ENCODE measurements at regions not wholly inside any gene's neighbourhood (a gene's known extent, or its start where the extent isn't known, plus 50 kb on each side); places are given as distances from the start of the nearest gene placed in this dataset.
"Not testable (repeated sequence)": the region's sequence is repeated elsewhere in the genome, so short reads cannot be mapped to it uniquely, and the experiment has no call there.

DNA sequence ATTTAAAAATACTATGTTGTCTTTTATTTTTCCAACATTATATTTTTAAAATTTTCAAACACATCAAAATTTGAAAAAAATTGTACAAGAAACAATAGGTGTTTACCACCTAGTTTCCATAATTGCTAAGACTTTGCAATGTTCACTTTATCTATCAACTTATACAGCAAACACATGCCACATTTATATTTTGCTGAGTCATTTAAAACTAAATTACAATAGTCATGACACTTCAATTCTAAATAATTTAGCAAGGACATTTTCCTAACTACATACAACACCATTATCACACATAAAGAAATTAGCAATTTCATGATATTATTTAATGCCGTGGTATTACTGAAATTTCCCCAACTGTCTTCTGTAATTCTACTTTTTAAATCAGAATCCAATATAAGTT lies 600.4 kb upstream of the CPXCR1 start:
- POLR2A ChIA-PET: no interaction called here
- CTCF ChIA-PET: no interaction called here
- TF ChIP-seq, protein P1, sequence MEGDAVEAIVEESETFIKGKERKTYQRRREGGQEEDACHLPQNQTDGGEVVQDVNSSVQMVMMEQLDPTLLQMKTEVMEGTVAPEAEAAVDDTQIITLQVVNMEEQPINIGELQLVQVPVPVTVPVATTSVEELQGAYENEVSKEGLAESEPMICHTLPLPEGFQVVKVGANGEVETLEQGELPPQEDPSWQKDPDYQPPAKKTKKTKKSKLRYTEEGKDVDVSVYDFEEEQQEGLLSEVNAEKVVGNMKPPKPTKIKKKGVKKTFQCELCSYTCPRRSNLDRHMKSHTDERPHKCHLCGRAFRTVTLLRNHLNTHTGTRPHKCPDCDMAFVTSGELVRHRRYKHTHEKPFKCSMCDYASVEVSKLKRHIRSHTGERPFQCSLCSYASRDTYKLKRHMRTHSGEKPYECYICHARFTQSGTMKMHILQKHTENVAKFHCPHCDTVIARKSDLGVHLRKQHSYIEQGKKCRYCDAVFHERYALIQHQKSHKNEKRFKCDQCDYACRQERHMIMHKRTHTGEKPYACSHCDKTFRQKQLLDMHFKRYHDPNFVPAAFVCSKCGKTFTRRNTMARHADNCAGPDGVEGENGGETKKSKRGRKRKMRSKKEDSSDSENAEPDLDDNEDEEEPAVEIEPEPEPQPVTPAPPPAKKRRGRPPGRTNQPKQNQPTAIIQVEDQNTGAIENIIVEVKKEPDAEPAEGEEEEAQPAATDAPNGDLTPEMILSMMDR (IDR thresholded peaks at IDR 0.05; ENCODE audit: control extremely low read depth, extremely low read depth, low read depth, missing control alignments): no peak
- DNase-seq (ENCODE audit: extremely low spot score): no peak

DNA sequence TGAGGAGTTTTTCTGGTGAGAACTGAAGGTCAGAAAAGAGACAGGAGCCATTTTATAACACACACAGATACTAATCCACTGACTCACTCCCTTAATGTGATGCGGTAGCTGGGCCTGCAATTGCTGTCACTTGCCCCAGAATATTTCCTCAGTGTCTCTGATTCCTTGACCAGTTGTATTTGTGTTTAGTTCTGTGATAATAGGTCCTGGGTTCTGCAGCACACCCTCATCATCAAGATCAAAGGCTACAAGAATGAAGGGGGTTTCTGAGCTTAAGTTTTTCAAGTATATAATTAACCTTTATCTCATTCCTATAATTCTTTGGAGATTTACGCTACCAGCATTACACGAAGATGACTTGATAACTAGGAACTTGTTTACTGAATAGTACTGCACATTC lies 576.5 kb upstream of the CPXCR1 start:
- TF ChIP-seq, protein P1 (IDR thresholded peaks at IDR 0.05; ENCODE audit: control extremely low read depth, extremely low read depth, low read depth, missing control alignments): no peak
- DNase-seq (ENCODE audit: extremely low spot score): no peak
- ChIA-PET CTCF (no interaction called here), POLR2A (no interaction called here)

DNA sequence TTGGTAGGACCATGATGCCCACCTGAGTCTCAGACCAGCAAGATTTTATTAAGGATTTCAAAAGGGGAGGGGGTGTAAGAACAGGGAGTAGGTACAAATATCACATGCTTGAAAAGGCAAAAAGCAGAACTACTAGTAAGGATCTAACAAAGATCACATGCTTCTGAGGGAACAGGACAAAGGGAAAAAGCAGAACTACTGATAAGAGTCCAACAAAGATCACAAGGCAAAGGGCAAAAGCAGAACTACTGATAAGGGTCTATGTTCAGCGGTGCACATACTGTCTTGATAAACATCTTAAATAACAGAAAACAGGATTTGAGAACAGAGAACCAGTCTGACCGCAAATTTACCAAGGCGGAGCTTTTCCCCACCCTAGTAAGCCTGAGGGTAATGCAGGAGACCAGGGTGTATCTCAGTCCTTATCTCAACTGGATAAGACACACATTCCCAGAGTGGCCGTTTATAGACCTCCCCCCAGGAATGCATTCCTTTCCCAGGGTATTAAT lies 573.0 kb upstream of the CPXCR1 start:
- DNase-seq (ENCODE audit: extremely low spot score); CTCF ChIA-PET; POLR2A ChIA-PET: not testable (repeated sequence)

DNA sequence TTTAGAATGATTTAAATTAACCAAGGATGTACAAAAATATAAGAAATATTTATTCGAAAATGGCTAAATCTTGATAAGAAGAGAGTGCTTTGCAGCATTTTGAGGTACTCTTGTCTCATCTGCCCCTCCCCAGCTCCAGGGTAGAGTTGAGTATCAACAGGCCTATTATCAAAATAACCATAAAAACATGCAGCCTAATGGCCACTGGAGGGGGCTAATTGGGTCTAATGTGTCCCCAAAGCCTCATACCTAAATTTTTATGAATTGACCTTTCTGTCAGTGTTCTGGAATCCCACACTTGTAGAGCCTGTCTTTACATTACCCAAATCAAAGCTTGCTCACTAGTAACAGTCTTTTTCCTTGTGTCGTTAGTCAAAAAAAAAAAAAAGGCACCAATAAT lies 544.9 kb upstream of the CPXCR1 start:
- ChIA-PET CTCF (interaction anchor here (1.1 kb wide), 1 partner anchor 10 kb away, joined by 3 read pairs; no protein-coding TSS in a partner anchor), POLR2A (no interaction called here)
- TF ChIP-seq, protein P1 (IDR thresholded peaks at IDR 0.05; ENCODE audit: control extremely low read depth, extremely low read depth, low read depth, missing control alignments): no peak
- no peak for DNase-seq (ENCODE audit: extremely low spot score)

DNA sequence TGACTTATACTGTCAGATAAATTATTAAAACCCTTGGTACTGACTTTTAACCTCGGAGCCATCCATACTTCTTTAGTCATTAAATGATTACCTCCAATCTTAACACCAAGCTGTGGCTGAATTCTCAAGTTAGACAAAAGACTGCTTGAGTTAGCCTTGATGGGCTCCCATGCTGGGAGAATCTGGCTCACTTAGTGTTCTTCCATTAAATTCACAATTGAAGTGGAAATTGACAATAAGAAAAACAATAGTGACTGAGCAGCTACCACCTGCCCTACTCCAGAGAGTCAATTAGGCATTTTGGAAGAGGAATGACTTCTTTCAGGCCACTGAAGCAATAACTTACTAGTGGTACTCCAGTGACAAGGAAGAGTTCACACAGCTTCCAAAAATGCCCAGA lies 503.0 kb upstream of the CPXCR1 start:
- POLR2A ChIA-PET: no interaction called here
- CTCF ChIA-PET: no interaction called here
- TF ChIP-seq, protein P1 (IDR thresholded peaks at IDR 0.05; ENCODE audit: control extremely low read depth, extremely low read depth, low read depth, missing control alignments): no peak
- no peak for DNase-seq (ENCODE audit: extremely low spot score)

DNA sequence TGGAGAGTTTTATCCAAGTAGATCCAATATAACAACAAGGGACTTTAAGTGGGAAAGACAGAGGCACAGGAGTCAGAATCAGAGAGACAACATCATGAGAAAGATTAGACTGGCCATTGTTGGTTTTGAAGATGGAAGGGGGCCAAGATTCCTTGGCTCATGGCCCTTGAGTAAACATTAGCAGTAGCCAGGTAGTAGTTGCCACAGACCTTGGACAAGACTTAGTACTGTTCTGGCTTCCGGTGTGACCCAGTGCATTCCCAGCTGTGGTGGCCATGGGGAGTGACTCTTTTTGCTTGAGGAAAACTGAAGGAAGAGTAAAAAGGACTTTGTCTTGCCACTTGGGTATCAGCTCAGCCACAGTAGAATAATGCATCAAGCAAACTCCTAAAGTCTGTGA lies 462.2 kb upstream of the CPXCR1 start:
- CTCF ChIA-PET: no interaction called here
- DNase-seq (ENCODE audit: extremely low spot score): no peak
- POLR2A ChIA-PET: no interaction called here
- TF ChIP-seq, protein P1 (IDR thresholded peaks at IDR 0.05; ENCODE audit: control extremely low read depth, extremely low read depth, low read depth, missing control alignments): no peak

DNA sequence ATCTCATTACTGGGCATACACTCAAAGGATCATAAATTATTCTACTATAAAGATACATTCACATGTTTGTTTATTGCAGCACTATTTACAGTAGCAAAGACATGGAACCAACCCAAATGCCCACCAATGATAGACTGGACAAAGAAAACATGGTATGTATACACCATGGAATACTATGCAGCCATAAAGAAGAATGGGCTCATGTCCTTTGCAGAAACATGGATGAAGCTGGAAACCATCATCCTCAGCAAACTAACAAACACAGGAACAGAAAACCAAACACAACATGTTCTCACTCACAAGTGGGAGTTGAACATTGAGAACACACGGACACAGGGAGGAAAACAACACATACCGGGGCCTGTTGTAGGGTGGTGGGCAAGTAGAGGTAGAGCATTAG lies 433.1 kb upstream of the CPXCR1 start:
- CTCF ChIA-PET; POLR2A ChIA-PET; DNase-seq (ENCODE audit: extremely low spot score): not testable (repeated sequence)

DNA sequence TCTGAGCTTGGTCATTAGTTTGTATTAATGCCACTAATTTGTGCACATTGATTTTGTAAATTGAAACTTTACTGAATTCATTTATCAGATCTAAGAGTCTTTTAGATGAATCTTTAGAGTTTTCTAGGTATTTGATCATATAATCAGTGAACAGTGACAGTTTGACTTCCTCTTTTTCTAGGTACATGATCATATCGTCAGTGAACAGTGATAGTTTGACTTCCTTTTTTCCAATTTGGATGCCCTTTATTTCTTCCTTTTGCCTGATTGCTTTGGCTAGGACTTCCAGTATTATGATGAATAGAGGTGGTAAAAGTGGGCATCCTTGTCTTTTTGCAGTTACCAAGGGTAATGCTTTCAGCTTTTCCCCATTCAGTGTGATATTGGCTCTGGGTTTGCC lies 421.4 kb upstream of the CPXCR1 start:
- TF ChIP-seq, protein P1 (IDR thresholded peaks at IDR 0.05; ENCODE audit: control extremely low read depth, extremely low read depth, low read depth, missing control alignments): no peak
- ChIA-PET CTCF (no interaction called here), POLR2A (no interaction called here)
- no peak for DNase-seq (ENCODE audit: extremely low spot score)

Data from GM10248 (cell line).